NCI-H1930 (cell line): ENCODE measurements at regions not wholly inside any gene's neighbourhood (a gene's known extent, or its start where the extent isn't known, plus 50 kb on each side); places are given as distances from the start of the nearest gene placed in this dataset.
"Not testable (repeated sequence)": the region's sequence is repeated elsewhere in the genome, so short reads cannot be mapped to it uniquely, and the experiment has no call there.

Experiments
- DNase-seq, 2 experiments: peaks; one replicate each; lab custom pipeline; 2025; lab: John Stamatoyannopoulos, UW

DNA sequence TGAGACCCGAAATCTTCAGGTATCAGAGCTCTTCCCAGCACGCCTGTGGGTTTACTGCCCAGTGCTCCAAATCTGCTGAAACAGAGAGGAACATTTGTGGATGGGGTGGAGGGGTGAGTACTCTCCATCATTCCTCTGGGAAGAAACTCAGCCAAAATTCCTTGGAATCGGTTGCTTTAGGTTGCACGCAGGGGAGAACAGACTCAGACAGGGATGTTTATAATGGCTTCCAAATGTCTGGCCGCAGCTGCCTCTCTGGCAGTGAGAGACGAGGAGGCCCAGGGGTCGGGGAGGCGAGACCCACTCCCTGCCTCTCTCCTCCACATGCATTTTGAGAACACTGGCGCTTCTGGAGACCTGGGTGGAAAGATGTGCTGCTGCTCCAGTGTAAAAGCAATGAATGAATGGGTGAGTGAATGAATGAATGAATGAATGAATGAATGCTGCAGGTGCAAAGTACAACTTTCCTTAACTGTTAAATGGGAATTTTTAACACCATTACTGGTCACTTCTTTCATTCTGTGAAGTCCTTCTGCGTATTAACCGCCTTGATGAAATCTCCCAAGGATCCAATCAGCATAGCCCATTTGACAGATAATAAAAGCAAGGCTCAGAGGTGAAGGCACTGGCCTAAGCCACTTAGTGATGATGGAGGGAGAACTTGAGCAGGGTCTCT lies 437.4 kb downstream of the MIAT start:
- DNase-seq: no peak

DNA sequence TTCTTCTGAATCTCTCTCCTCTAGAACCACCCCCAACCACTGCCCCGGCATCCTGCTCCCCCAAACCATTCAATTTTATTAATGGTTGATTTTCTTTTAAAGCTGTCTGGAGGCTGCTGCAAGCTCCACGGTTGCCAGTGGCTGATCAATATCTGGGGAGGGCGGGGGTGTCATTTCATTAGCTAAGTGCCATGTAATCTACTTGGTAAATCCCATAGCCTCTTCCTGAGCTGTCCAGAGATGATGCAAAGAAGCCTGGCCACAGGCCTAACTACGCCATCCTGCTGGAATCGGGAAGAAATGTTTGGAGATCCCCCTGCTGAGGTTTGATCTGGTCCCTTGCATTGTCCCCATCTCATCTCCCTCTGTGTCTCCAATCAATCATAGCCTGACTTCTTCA lies 440.1 kb downstream of the MIAT start:
- no peak for DNase-seq

DNA sequence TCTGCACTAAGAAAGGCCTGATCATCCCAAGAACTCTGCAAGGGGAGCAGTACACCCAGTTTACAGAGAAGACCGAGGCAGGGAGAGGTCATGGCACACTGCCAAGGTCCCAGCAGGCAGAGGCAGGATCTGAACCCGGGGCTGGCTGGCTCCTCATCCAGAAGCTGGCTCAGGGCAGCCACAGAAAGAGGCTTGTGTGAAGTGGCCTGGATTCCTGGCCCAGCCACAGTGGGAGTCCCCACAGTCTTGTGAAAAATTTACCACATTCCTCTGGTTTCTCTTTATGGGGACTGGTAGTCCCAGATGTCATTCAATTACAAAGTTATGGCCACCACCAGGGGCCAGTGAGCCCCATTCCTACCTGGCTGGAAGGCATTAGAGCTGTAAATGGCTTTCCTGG lies 440.5 kb downstream of the MIAT start:
- DNase-seq: no peak

DNA sequence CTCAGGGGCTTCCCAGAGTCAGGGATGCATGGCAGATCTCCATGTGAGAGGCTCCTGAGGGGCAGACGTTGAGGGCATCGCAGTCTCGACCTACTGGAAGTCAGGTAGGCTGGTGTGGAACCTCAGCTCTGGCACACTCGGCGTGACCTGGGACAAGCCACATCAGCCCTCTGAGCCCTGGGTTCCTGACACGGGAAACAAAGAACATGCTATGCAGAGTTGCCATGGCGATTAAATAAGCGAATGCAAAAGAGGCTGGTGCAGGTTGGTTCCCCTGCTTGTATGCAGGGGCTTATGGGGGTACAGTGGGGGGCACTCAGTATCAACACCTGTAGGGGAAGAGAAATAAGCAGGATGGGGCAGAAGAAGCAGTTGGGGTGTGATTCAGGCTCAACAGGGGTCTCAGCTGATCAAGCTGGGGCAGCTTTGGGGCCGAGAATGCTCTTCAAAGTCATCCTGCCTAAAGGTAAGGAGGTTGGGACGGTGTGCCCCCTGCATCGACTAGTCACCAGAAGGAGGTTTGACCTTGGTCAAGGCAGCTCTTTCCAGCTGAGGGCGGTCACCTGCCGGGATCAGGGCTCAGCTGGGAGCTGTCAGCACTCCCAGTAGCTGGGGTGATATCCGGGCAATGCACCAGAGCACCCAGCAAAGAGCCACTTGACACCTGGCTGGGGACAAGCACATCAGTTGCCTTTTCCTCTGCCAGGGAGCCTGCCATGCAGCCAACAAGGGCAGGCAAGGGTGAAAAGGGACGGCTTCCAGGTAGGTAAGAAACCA lies 442.7 kb downstream of the MIAT start:
- DNase-seq: no peak

DNA sequence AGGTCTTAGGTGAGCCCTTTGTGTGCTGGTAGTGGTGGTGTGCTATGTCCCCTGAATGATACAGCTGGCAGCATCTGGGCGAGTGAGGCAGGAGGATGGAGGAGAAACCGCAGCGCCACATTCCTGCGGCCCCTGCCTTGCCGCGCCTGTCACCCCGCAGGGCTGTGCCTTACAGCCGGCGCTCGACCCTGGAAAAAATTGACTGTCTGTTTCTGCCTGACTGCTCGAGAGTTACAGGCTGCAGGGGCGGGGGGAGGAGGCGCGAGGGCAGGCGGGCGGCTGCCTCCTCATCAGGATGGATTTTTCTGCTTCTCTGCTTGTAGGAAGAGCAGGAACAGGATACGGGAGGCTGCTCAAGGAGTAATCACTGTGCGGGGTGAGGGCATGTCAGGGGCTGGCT lies 443.4 kb downstream of the MIAT start:
- no peak for DNase-seq

DNA sequence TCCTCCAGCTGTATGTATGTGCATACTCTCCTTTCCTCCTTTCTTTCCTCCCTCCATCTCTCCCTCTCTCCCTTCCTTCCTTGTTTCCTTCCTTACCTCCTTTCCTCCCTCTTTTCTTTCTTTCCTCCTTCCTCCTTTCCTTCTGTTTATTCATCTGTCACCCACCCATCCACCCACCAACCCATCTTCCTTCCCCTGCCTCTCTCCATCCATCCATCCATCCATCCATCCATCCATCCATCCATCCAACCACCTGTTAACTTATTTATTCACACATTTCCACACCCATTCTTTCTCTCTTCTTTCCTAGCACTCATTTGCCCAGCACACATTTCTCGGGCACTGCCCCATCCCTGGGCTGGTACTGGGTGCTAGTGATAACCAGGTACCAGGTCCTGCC lies 443.9 kb downstream of the MIAT start:
- DNase-seq: no peak

DNA sequence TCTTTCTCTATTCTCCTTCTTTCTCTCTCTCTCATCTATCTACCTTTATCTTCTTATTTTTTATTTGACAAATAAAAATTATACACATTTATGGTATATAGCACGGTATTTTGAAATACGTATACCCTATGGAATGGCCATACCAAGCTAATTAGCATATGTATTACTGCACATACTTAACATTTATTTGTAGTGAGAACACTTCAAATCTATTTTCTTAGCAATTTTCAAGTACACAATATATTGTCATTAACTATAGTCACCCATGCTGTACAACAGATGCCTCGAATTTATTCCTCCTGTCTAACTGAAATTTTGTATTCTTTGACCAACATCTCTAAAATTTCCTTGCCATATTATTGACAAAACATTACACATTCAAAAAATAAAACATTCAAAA lies 447.1 kb downstream of the MIAT start:
- no peak for DNase-seq

DNA sequence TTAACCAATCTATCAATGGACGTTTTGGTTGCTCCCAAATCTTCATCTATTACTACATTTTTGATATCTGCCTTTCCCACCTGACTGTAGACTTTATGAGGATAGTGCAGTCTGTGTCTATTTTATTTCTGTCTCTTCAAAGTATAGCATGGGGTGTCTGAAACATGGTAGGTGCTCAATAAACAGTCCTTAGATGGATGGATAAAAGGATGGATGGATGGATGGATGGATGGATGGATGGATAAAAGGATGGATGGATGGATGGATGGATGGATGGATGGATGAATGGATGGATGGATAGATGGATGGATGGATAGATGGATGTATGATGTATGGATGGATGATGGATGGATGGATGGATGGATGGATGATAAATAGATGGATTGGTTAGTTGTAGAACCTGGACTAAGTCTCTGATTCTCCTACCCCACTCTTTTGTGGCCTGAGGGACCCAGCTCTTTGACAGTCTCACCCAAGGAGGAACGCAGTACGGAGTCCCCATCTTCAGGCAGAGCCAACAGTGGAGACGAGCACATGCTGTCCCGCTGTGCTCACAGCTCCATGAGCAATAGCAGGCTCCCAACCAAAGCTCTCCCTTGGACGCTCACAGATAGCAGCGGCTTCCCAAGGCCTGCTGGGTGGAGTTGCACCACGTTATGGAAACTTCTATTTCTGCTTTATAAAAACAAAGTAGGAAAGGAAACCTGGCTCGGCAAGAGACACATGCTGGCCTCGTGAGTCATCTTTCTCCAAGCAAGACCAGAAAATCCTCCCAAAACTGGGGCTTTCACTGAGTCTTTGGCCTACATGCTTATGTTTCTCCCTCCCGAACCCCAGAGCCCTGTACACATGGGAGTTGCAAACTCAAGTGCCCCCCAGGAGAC lies 448.0 kb downstream of the MIAT start:
- no peak for DNase-seq

DNA sequence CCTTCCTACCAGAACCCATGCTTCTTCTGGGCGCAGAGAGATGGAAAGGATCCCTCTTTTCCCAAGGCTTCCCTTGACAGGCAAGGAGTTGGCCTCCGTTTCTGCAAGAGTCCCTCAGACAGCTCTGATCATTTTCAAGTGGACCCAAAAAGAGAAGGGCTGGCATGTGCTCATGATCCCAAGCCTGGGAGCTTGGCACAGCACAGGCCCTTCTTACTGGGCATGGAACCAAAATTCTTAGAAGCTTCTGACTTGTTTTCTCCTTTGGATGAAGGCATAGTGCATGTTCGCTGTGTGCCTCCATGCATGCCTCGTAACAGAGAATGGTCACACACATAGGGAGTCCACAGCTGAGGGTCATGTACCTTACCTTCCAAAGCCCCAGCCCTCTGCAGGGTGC lies 449.6 kb downstream of the MIAT start:
- DNase-seq: no peak

DNA sequence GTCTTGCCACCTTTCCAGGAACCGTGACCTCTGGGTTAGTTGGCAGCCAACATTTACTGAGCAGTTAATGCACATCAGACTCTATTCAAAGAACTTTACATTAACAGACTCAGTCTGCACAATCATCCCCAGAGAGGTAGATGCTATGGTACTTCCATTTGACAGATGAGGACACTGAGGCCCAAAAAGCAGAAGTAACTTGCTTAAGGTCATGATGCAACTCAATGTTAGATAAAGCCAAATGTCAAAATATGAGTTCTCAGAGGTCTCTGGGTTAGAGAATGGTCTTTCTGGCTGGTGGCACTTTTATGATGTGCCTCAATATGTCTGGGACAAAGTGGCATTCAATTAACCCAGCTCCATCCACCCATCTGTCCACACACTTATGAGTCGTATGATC lies 450.0 kb downstream of the MIAT start:
- DNase-seq: no peak

DNA sequence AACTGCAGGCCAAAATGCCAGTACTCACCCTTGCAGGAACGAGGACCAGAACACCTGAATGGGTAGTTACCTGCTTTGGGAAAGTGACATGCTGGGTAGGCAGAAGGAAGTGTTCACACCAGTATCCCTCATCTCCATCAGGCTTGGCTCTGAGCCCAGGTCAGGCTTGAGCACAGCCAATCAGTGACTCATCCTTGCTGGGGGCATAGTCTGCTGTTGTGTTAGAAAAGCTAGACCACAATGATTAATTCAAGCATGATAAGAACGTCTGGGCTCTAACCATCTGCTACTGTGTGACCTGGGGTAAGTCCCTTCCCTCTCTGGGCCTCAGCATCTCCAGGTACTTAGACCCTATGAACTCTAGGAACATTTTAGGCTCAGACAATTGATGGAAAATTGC lies 450.4 kb downstream of the MIAT start:
- no peak for DNase-seq

DNA sequence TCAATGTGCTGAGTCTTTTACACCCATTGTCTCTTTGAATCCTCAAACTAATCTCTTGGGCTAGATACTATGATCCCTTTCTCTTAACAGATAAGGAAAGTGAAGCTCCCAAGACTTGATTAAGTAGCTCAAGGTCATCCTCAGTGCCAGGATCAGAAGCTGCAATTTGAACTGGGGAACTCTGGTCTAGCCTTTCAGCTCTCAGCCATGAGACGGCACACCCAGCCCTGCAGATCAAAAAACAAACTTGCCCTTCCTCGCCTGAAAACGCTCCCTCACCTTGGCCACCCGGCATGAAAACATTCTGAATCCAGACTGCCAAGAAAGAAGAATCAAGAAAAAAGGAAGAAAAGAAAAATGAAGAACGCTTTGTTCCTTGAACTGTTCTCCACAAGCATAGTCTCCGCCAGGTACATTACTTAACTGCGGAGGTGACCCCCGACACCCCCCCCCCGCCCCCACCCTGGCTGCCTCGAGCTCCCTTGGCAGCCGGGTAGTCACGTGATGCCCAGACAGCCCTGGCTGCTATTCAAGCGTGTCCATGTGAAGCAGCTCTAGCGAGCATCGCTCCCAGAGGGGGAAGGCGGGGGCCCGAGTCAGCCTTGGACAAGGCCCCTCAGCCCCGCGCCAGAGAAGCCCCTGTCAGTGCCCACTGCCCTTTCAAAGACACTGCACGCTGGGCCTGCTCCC lies 451.2 kb downstream of the MIAT start:
- DNase-seq: no peak

DNA sequence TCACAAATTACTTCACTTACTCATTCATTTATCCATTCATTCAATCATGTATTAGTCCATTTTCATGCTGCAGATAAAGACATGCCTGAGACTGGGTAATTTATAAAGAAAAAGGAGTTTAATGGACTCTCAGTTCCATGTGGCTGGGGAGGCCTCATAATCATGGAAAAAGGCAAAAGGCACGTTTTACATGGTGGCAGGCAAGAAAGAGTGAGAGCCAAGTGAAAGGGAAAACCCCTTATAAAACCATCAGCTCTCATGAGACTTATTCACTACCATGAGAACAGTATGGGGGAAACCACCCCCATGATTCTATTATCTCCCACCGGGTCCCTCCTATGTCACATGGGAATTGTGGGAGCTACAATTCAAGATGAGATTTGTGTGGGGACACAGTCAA lies 452.0 kb downstream of the MIAT start:
- DNase-seq: not testable (repeated sequence)

DNA sequence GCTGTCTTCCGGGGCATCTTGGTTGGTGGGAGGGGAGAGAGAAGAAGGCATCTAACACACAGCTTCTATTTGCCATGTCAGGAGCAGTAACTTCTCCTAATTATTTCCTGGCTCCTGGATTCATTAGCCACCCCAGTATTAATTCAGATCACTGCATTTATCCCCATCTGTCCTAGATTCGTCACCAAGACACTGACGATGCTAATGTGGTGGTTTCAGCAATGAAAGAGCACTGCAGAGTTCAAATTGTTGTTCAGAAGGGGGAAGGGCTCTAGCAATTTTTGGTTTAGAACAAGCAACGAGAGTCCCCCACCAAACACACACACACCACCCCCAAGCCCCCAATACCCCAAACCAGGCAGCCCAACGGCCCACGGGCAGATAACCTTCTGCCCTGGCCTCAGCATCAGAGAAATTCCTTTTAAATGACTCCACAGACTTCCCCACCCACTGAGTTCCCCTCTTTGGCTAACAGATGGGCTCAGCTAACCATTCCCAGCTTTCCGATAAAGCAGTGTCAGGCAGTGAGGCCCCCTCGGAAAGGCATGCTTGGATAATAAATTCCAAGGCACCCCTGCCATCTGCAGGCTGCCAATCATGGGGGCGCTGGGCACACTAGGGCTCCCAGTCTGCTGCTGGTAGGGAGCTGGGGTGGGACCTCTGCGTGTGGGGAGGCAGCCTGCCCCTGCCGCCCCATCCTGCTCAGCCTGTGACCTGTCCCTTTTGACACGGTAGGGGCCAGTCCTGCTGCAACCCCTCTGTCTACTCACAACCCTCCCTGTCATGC lies 453.5 kb downstream of the MIAT start:
- no peak for DNase-seq

DNA sequence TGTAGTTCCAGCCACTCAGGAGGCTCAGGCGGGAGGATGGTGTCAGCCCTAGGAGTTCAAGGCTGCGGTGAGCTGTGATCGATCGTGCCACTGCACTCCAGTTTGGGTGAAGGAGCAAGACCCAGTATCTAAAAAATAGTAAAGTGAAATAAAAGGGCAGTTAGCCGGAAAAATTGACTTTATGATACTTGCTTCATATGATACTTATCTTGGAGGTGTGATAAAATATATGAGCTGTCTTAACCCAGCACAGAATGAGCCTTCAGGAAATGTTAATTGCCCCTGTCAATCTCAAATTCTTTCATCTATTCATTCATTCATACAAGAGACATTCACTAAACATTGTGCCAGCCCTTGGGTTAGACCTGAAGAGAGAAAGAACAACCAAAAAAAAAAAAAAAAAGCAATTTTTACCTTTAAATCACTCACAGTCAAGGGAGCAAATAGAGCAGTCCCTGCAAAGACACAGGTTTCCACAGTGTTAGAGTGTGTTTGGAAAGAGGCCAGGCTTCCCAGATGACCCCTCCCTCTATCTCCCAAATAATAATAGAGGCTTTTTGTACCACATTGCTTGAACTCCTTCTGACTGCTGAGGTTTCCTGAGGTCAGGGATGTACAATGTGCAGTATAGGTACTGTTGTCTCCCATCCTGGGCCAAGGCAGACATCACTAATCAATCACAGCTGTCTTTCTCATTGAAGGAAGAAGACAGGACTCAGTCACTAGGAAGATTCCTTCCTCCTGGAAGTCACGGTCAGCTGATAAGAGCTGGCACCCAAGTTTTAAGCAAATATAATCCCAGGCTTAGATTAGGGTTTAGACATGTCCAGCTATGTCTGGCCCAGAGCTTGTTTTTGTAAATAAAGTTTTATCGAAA lies 454.6 kb downstream of the MIAT start:
- DNase-seq: no peak

DNA sequence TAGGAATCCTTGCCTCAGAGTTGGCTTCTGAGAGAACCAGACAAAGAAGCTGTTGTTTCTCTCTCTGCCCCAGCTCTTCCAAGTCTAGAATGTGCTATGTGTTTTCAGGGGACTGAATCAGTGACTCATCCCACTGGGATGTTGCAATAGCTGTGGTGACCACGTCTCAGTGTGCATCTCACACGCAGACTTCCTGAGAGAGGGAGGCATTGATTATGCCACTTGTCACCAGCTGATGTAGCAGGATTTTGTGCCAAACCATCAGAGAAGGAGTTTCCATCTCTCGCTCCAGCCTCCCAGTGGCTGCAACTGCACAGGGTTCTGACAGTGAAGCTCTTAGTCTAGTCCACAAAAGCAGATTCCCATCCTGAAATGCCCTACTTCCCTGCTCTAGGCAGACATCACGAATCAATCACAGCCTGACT lies 455.8 kb downstream of the MIAT start:
- DNase-seq: no peak

DNA sequence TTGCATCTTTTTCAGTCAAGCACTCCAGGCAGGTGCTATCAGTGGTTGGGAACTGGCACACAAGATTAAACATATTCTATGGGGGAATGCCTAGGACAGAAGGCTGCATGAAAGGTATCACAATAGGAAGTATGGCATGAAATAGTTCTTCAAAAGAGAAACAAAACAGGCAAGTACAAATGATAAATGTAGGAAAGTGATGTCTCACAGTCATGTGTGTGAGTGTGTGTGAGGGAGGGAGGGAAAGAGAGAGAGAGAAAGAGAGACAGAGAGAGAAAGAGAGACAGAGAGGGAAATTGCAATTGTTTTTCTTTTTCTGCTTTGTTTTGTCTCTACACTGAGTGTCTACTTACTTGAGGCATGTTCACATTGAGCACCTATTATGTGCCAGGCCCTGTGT lies 456.3 kb downstream of the MIAT start:
- no peak for DNase-seq

DNA sequence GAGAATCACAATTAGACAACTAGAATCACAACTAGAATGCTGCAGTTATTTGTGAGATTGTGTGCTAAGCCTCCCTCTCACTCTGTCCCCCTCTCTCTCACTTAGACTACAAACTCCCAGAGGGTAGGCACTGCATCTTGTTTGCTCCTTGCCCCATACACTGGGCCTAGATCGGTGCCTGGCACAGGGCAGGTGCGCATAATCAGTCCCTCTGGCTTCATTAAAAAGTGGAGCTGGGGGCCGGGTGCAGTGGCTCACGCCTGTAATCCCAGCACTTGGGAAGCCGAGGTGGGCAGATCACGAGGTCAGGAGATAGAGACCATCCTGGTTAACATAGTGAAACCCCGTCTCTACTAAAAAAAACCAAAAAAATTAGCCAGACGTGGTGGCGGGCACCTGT lies 456.8 kb downstream of the MIAT start:
- DNase-seq: no peak

DNA sequence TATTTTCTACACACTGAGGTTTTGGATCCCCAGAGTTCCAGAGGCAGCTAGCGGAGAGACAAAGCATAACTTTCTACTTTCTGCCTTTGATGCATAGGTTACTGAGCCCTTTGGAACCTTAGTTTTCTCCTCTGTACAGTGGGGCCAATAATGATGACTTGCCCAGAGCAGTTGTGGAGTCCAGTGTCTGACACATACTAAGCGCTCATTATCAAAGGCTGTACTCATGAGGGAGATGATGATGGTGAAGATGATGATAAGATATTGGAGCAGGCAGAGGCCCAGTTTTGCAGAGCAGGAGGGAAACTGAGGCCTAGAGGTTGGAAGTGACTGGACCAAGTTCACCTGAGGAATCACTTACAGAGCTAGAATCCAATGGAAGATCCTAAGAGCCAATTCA lies 458.0 kb downstream of the MIAT start:
- no peak for DNase-seq

DNA sequence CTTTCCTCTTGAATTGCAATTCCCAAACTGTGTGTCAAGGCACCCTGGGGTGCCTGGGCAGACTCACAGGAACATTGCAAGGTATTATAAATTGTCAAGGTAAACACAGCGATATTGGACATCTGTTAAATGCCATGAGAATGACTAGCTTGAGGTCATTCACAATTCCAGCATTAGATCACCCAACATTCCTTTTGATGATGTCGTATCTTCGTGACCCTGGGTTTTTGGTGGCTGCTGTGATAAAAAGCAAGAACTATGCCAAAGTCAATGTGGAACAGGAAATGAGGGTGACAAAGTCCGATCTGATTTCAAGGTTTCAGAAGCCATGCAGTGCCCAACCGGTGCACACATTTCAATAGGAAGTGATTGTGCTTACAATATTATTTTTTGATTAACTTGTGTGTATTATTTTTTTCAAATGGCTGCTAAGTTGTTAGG lies 458.4 kb downstream of the MIAT start:
- DNase-seq: no peak
